ENCODE measurements at regions not wholly inside any gene's neighbourhood (a gene's known extent, or its start where the extent isn't known, plus 50 kb on each side); places are given as distances from the start of the nearest gene placed in this dataset.

DNA sequence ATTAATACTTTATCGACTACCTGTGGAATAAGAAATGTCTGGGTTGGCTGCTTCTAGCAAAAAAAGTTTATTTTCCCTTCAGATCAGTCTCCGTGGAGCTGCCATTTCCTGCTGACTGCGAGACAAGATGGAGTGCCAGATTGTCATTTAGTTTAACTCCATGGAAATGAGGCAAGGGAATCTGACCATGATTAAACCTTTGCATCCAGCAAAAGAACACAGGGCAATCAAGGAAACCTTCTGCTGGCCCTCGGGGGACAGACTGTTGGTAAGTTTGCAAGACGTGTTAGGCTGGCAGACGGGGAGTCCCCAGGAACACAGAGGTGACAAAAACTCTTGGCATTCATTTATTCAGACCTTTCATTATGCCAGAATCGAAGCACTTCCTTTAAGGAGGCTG, 52.2 kb upstream of the SPACA1 start:
- no peak for DNase-seq

DNA sequence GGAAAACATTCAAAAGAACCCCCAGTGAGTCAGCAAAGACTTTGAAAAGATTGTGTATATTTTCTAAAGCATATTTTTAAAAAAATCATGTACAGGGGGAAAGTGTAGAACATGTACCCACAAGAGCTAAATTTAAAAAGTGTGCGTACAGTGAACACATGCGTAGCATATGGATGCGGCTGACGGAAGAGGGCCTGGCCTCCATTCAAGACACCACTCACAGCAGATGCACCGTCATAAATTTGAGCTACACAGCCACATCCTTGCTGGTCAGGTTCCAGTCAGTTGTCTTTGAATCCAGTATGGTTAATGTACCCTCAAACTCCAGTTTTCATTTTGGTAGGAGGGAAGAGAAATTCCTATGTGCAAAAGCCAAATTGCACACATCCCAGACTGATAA, 54.3 kb upstream of the SPACA1 start:
- no peak for DNase-seq

DNA sequence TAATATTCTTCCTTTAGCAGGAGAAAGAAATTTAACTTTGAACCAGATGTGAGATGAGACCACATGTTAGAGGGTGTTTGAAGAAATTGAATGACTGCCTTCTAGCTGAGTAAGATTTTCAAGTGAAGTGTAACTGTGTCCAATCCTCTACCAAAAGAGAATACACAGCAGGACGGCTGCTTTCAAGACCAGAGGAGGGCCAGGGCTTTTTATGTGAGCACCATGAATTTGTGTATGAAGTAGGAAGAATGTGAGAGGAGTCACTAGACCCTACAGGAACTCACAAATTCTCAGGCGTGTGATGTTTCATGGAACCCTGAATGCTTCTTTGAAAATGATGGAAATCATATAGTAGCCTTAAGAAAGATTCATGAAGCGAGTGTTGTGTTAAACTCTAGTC, 56.8 kb upstream of the SPACA1 start:
- DNase-seq: no peak

DNA sequence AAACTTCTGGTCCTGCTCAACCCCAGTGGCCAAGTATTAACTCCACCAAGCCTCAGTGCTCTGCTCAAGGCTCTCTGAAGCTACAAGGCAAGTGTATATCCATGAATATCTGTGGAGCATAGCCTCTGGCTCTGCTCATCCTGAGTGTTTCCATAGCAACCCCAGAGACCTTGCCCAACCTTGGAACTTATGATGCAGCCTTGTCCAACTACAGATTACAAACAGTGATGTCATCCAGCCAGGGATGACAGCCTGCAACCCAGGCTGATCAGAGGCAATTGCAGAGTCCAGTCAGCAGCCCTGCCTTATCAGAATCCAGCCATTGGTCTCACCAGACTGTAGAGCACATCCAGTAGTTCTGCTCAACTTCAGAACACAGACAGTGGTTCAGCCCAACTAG, 65.5 kb upstream of the SPACA1 start:
- no peak for DNase-seq

DNA sequence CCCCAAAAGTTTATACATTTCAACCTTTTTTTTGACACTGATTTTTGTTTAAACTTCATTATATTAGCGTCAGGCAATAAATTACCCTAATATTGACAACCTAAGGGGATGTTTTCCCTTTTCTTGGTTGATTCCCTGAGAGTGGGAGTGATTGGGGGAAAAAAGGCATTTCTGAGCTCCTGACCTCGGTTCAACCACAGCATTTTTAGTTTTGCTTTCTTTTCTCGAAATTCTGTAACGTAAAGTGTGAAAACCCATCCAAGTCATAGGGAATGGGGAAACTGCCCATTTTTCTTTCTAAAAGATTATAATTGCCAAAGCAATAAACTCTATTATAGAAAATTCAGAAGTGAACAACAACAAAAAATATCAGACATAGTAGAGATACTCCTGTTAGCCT, 67.9 kb upstream of the SPACA1 start:
- DNase-seq: no peak

DNA sequence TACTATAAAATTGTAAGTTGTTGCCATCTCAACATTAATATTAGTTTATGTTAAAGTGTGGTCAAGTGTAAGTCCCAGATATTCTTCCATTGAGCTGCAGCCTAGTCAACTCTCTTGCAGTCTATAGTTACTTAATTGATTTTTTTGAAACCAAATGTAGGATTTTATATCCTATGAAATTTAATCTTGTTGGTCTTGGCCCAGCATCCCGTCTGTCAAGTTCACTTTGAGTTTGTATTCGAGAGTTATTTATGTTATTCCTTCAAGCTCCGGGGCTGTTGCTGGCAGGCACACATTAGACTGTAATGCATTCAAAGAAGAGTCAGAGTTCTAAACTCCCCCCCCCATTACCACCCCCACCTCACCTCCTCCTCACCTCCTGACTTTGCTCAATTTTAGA, 71.0 kb upstream of the SPACA1 start:
- DNase-seq: no peak

DNA sequence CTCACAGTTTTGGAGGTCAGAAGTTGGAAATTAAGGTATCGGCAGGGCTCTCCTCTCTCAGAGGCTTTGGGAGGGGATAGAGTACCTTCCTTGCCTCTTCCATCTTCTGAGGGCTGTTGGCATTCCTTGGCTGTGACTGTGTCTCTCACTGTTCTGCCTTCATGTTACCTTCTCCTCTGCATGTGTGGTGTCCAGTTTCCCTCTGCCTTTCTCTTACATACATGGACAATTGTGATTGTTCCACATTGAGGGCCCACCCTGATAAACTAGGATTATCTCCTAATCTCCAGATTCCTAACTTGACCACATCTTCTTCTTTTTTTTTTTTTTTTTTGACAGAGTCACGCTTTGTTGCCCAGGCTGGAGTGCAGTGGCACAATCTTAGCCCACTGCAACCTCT, 72.1 kb upstream of the SPACA1 start:
- DNase-seq: no peak

DNA sequence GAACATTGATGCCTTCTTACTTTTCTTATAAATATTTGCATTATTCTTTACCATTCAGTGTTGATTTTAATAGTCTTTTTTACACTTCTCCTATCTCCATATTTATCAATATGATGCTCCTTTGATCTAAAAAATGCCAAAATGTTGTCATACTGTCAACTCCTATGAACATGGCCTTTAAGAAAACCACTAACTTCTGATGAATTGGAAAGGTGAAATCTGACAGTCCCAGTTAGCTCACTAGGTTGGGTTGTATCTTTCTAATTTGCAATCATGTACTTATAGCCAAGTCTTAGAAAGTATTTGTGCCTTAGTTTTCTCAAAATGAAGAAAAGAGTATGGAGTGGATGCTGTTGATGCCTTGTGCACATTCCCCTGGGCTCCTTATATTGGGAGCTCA, 75.4 kb upstream of the SPACA1 start:
- no peak for DNase-seq

DNA sequence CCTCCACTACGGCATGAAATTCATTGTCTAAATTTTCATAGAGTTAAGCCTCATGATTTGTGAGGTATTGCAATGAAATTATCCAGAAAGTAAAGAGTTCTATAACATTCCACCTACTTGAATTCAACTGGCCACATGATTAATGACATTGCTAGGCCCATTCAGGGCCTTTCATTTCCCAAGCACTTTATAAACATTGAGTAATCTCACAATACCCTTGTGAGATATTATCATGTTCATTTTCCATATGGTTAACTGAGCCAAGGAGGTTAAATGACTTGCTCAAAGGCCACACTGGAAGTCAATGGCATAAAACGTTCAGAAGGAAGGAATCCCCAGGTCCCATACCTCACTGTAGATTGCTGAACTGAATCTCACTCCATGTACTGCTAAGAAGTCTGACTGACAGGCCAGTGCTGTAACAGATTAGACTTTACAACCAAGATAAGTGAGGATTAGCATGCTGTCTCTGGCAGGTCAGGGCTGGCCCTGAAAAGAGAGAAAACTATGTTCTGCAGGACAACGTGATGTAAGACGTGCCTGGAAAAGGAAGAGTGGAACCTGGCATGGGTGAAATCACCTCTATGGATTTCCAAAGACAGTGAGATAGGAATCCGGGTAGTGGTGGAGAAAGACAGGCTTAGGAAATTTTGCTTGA, 75.9 kb upstream of the SPACA1 start:
- no peak for DNase-seq

DNA sequence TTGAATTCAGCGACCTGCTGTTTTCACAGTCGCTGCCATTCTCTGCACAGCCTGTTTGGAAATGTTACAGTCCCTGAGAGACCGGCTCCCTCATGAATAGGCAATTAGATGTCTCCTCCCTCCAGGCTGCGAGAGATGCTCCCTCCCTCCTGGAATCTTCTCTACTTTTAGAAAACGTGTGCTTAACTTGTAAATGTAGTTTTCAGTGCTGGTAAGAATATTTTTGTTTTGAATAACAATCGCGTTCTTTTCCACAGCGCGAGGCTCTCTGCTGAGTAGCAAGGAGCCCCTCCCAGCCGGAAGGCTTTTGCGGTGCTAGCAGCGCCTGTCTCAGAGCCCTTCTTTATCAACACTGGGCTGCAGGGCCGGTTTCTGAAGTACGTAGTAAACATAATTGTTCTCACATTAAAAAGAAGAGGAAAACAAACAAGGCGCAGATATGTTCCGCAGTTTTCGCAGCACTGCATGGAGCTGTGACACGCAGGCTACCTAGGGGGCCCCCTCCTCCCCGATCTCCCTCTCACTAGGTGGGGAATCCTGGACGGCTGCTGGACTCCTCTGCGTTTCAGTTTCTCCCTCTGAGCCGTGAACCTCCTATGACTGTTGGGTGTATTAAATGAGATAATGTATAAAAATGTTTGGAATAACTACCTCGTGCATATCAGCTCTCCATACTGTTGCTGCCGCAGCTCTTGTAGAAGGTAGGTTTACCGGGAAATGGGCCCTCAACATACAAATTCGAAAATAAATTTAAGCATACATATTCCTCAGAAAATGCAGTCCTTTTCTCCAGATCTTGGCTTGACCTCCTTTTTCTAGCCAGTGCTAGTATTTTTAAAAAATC, 79.0 kb upstream of the SPACA1 start:
- peak; percentile 15 for DNase-seq

DNA sequence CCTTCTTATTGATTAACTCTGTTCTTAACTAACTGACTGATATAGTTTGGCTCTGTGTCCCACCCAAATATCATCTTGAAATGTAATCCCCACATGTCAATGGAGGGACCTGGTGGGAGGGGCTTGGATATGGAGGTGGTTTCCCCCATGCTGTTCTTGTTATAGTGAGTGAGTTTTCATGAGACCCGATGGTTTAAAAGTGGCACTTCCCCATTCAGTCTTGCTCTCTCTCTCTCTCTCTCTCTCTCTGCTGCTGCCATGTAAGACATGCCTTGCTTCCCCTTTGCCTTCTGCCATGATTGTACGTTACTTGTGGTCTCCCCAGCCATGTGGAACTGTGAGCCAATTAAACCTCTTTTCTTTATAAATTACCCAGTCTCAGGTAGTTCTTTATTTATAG, 81.8 kb upstream of the SPACA1 start:
- no peak for DNase-seq

DNA sequence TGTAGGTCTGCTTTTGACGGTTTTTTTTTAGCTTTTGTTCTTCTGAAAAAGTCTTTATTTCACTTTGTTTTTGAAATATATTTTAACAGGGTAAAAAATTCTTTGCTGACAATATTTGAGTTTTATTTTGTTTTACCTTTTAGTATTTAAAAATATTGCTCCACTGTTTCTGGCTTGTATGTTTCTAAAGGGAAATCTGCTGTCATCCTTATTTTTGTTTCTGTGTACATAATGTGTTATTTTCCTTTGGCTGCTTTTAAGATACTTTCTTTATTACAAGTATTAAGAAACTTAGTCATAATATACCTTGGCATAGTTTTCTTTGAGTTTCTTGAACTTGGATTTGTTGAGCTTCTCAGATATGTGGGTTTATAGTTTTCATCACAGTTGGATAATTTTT, 88.6 kb upstream of the SPACA1 start:
- DNase-seq: no peak

DNA sequence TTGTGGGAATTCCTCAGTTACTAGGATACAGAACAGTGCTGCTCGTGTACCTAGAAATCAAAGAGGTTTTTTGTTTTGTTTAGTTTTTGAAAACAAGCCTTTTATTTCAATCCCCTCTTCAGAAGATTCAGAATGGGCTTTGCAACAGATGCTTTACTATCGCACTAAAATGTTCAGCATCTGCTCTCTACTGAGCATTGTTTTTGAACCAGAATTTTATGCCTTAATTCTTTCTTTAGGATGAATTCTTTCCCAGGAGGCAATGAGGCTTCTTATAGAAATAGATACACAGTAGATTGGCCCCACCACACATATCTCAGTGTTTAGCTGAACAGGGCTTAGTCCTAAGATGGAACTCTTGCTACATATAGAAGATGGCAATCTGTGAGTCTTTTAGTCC, 95.9 kb upstream of the SPACA1 start:
- DNase-seq: no peak

DNA sequence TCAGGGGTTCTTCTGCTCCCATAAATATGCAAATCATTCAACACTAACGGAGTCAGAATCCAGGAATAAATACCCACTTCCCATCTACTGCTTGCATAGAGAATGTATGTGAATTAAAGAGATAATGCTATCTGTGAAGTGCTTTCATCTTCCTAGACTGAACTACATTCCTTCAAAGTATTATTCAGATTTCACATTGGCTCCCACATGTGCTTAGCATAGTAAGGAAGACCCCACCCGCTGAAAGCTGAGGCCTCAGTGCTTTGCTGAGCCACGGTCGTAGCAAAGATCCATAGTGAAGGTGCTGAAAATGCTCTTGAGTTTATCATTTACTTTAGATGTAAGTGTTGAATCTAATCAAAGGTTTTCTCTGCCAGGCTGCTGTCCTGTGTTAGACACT, 97.0 kb upstream of the SPACA1 start:
- DNase-seq: no peak

DNA sequence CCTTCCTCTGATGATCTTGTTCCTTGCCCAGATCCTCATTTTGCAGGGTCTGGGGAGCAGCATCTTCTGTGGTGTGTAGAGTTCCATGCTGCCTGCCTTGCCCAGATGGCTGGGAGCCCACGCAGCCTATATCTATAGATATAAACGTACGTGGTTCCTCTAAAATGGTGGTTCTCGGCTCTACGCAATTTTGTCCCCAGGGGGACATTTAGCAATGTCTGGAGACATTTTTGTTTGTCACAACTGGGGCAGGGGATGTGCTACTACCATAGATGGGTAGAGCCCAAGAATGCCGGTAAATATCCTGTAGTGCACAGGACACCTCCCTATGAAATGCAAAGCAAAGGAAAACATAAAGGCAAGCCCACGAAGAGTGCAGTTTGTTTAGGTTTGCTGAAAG, 98.4 kb upstream of the SPACA1 start:
- no peak for DNase-seq

DNA sequence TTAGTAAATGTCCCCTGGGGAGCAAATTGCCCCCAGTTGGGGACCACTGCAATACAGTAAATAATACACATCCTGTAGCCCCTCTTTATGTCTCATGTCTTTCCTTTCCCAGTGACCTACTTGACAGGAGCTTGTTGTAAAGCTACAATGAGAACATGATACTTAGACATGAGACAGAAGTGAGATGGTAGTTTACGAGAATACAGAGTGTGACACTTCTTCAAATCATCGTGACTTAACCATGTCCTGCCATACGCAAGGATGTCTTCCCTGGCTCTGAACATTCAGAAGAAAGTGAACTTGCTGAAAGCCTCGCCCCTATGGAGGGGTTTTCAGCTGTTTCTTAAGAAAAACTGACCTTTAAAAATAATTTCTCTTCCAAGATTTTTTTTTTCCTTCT, 101.0 kb upstream of the SPACA1 start:
- DNase-seq: no peak

DNA sequence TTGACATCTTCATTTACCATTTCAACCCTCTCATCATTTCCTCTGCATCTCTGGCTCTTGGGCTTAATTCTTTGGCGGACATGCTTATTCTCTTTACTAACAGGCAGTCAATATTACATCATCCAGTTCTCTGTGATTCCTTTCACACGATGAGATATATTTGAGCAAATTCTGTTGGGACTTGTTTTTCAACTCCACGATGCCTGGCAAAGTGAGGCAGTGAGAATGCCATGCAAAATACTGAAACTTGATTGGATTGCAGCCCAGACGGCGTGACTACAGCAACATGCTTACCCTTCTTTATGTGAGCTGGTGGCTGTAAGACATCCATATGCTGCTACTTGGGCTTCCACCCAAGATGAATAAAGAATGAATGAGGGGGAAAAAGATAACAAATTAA, 101.7 kb upstream of the SPACA1 start:
- DNase-seq: no peak

DNA sequence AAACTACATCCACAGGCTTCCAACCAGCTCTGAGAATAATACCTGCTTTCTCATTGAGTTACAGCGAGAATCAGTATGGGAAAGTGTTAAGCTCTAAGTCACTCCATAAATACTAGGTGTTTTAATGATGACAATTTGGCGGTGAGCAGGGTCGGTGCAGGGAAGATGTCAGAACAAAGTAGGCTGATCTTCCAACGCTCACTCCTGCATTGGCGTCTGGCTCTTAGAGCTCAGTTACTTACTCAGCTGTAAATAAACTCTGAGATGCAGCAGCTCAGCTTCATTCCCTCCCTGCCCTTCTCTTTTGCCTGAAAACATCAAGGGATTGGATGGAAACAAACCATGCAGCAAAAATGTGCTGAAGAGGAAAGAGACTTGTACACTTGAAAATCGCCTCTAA, 102.5 kb upstream of the SPACA1 start:
- no peak for DNase-seq

DNA sequence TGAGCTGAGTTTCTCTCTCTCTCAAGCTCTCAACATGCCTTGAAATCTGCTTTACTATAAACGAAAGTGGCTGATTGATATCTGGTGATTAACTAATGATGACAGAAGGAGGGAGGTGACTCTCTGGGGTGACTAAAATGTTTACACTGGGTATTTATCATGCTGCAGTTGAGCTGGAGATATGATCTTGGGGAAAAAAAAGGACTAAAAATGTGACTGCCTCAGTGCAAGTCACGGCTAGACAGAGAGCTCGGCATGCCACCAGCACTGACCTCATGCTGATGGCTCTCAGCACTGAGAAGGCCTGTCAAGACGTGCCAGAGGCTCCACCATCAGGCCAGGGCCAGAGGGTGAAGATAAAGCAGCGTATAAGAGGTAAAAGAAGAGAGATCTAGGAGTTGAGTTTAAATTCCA, 103.1 kb upstream of the SPACA1 start:
- no peak for DNase-seq

DNA sequence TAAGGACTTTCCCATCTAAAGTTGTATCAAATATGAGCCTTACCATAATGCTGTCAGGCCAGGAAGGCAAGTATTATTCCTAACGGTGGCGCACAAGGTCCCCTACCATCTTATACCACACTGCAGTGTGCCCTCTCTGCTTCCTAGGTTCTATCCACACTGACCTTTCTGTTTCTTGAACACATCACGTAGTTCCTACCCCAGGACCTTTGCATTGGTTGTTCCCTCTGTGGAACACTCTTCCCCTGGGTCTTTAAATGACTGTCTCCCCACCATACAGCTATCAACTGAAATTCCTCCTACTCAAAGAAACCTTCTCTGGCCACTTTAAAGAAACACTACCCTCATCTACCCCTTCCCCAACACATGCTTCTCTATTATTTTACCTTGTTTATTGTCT, 104.5 kb upstream of the SPACA1 start:
- DNase-seq: no peak

DNA sequence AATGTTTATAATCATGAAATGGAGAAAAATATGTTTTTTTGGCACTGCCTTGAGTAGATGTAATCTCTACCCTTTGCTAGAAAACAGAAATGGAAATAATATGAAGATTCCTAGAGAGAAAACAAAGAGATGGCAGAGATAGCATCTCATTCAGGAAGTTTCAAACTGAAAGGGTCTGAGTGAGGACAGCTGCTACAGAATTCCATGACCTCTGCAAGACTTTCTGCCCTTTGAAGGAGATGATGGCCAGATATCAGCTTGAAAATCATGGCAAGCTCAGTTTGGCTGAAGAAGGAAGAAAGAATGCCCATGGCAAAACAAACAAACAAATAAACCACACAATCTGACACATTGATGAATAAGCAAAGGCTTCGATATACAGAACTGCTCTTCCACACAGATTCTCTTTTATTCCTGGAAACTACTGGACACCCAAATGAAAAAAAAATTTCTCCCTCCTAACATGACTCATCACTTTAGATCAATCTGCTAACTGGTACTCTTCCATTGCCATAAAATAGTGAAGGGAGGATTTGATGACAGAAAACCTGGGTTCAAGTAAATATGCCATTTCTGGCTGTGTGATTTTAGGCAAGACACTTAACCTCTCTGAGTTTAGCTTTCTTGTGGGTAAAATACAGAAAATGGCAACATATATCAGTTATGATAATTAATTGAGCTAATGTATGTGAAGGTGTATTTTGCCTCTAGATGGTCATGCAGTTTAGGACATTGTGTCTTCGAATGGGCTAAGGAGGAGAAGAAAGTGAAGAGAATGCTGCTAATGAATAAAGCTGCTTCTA, 105.9 kb upstream of the SPACA1 start:
- no peak for DNase-seq

DNA sequence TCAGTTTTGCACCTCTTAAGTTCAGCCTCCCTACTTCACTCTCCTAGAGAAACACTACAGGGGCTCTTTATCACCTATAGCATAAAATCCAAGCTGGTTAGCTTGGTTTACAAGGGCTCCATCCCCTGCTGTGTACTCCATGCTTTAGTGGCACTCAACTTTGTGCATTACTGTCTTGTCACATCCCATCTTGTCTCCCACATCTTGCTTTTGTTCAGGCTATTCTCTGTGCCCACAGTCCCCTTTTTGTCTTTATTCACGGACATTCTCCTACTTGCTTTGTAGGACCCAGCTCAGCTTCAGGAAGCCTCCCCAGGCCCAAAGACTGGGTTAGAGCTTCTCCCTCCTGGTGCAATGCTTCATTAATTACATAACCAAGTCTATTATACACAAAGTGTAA, 107.9 kb upstream of the SPACA1 start:
- no peak for DNase-seq

DNA sequence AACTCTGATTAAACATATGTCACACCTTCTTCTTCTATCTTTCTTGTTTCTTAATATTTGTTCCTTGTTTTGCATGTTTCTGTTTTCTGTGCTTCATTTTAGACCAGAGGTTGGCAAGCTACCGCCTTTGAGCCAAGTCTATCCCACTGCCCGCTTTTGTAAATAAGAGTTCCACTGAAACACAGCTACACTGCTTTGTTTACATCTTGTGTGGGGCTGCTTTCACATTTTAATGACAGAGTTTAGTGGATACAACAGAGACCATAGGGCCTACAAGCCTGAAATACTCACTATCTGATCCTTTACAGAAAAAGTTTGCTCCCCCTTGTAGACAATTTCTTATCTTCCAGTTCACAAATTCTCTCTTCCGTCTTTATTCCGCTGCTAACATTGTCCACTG, 109.4 kb upstream of the SPACA1 start:
- DNase-seq: no peak

DNA sequence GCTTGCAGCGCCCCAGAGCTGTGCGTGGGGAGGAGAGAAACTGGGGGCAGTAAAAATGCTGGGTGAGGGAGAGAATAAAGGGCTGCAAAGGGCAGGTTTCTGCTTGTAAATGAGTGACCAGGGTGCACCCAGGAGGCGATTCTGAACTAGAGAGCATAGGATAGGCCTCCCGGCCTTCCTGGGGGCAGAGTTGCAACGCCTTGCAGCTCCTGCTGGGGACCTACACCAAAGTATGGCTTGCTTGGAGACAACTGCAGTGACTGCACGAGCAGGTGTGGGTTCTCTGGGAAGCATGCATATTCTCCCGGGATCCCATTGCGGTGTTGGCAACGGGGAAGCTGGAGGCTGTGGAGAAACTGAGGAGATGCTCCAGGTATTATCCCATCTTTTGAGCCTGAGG, 111.6 kb upstream of the SPACA1 start:
- DNase-seq: no peak

Data from CD4-positive, alpha-beta T cell treated with Interleukin-21 for 1 hour (primary cell).